ENCODE measurements at regions not wholly inside any gene's neighbourhood (a gene's known extent, or its start where the extent isn't known, plus 50 kb on each side); places are given as distances from the start of the nearest gene placed in this dataset.

DNA sequence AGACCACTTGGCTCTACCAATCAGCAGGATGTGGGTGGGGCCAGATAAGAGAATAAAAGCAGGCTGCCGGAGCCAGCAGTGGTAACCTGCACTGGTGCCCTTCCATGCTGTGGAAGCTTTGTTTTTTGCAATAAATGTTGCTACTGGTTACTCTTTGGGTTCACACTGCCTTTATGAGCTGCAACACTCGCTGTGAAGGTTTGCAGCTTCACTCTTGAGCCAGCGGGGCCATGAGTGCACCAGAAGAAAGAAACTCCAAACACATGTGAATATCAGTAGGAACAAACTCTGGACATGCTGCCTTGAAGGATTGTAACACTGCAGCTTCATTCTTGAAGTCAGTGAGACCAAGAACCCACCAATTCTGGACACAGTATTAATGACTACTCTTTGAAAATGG lies 89.9 kb upstream of the MBOAT1 start:
- TF ChIP-seq CTCF (conservative IDR thresholded peaks at IDR 0.05), result no peak
- TF ChIP-seq EZH2 (IDR thresholded peaks at IDR 0.05; ENCODE audit: low read depth), result no peak
